ENCODE measurements at regions not wholly inside any gene's neighbourhood (a gene's known extent, or its start where the extent isn't known, plus 50 kb on each side); places are given as distances from the start of the nearest gene placed in this dataset.

- Histone ChIP-seq H2BK120ac (ENCODE audit: low read depth, low read length) (no peak overlapping the region), H3K27ac (ENCODE audit: insufficient read depth, low read length) (no peak overlapping the region), H4K5ac (ENCODE audit: low read depth, low read length) (no peak overlapping the region), H3K4me3 (ENCODE audit: insufficient read depth, low read depth, low read length) (no peak overlapping the region), H3K18ac (ENCODE audit: low read depth, low read length) (no peak overlapping the region), H3K79me1 (ENCODE audit: low read depth in 1 of 2, low read length in 2 of 2) (no peaks in the 10 kb centered on the region), H3K23ac (ENCODE audit: low read depth, low read length) (no peak overlapping the region), H2BK20ac (ENCODE audit: low read depth, low read length) (no peak overlapping the region), H4K91ac (ENCODE audit: insufficient read depth, low read depth, low read length) (no peak overlapping the region), H2BK15ac (ENCODE audit: low read depth, low read length) (no peak overlapping the region), H3K9me1 (ENCODE audit: insufficient read depth, low read length) (no peaks in the 10 kb centered on the region), H3K9ac (ENCODE audit: low read depth, low read length) (no peak overlapping the region), H3K9me3 (ENCODE audit: control insufficient read depth, insufficient read depth, low read length) (no peaks in the 10 kb centered on the region), H2AFZ (replicated peaks; ENCODE audit: low read length, poor library complexity) (no peak overlapping the region), H4K8ac (ENCODE audit: low read depth in 2 of 2, low read length in 2 of 2) (no peak overlapping the region), H2BK5ac (ENCODE audit: low read depth, low read length, poor library complexity, severe bottlenecking) (no peak overlapping the region), H3K56ac (ENCODE audit: extremely low read depth, insufficient read depth, low read length) (no peak overlapping the region), H3K4me1 (ENCODE audit: control insufficient read depth, insufficient read depth, low read length) (no peaks in the 10 kb centered on the region), H2AK9ac (replicated peaks; ENCODE audit: low read depth, low read length, poor library complexity) (no peak overlapping the region), H3K4ac (ENCODE audit: low read depth, low read length) (no peak overlapping the region), H2AK5ac (ENCODE audit: low read depth, low read length) (no peak overlapping the region), H3K36me3 (ENCODE audit: control insufficient read depth, insufficient read depth, low read length) (no peaks in the 10 kb centered on the region), H3K14ac (replicated peaks; ENCODE audit: low read depth, low read length) (no peak overlapping the region), H4K20me1 (ENCODE audit: insufficient read depth, low read length) (no peaks in the 10 kb centered on the region), H3K4me2 (ENCODE audit: low read depth, low read length) (no peak overlapping the region), H3K27me3 (ENCODE audit: control insufficient read depth, insufficient read depth, low read length) (no peaks in the 10 kb centered on the region)
- BruUV-seq (replicated peaks), result no TSS peak
- CTCF ChIA-PET, result no interaction called here
- no peak for ATAC-seq (ENCODE audit: low read depth)
- dilution Hi-C loops (cut with HindIII; ENCODE audit: low sequenced_read_pairs, unreplicated experiment) (no loop called here), intact Hi-C loops (cut with micrococcal nuclease) (no loop called here), in situ Hi-C loops (cut with MboI; ENCODE audit: low sequenced_read_pairs) (no loop called here)
- DNase-seq, result no peak
- WGBS, 2 experiments (ENCODE audit: extremely low coverage in 2 of 2, insufficient read length in 1 of 2), result 80% methylated on average over 1 of the region's 2 CpGs; no CpG with 5 or more reads in 1 of the 2 experiments
- POLR2A ChIA-PET (ENCODE audit: unreplicated experiment), result no interaction called here
- no peak for TF ChIP-seq NFE2L2 (IDR thresholded peaks at IDR 0.05; ENCODE audit: low read depth, low read length)
- no peak for TF ChIP-seq RAD21 (IDR thresholded peaks at IDR 0.05; ENCODE audit: low read length)
- TF ChIP-seq MAZ (IDR thresholded peaks at IDR 0.05; ENCODE audit: borderline replicate concordance, low read depth, low read length), result no peak
- TF ChIP-seq USF2 (IDR thresholded peaks at IDR 0.05; ENCODE audit: low read depth, low read length), result no peak
- no peak for TF ChIP-seq FOS (IDR thresholded peaks at IDR 0.05; ENCODE audit: low read depth, low read length)
These were observed 58.9 kb downstream of the ZNF22 start for GRCh38 chr10:45059632-45060031.
